Left ventricle myocardium inferior (tissue), 1 donor: ENCODE measurements at regions not wholly inside any gene's neighbourhood (a gene's known extent, or its start where the extent isn't known, plus 50 kb on each side); places are given as distances from the start of the nearest gene placed in this dataset.

Experiments used
- DNase-seq: peaks from one replicate; pipeline ENCODE4 v3.0.0-alpha.2; 2020
- H3K27ac ChIP-seq: fragments of 200-600 bp; replicated peaks from 2 replicates; pipeline ENCODE4 v1.8.0; 2021
- H3K27me3 ChIP-seq: fragments of 200-600 bp; 2 replicates; pipeline ENCODE4 v1.8.0; 2021; ENCODE audit warnings: low read depth
- H3K36me3 ChIP-seq: fragments of 200-600 bp; 2 replicates; pipeline ENCODE4 v1.8.0; 2021
- H3K4me1 ChIP-seq: fragments of 200-600 bp; 2 replicates; pipeline ENCODE4 v1.8.0; 2021
- H3K4me3 ChIP-seq: fragments of 200-600 bp; 2 replicates; pipeline ENCODE4 v1.8.0; 2021; ENCODE audit warnings: mild to moderate bottlenecking, moderate library complexity
- H3K9me3 ChIP-seq: fragments of 200-600 bp; replicated peaks from 2 replicates; pipeline ENCODE4 v1.8.0; 2021
- intact Hi-C: fragments of 100-400 bp; cut with micrococcal nuclease; formaldehyde crosslinking; loops from one replicate; pipeline ENCODE4 v1.11.0; 2022
- TF ChIP-seq, protein P1 (sequence below): fragments of 200-600 bp; IDR thresholded peaks from 2 replicates; pipeline ENCODE4 v1.8.0; 2021; ENCODE audit warnings: antibody characterized with exemption, mild to moderate bottlenecking, borderline replicate concordance
- donor health status: DM: no; HTN: yes; CAD: no; lungs with severe emphysema.

DNA sequence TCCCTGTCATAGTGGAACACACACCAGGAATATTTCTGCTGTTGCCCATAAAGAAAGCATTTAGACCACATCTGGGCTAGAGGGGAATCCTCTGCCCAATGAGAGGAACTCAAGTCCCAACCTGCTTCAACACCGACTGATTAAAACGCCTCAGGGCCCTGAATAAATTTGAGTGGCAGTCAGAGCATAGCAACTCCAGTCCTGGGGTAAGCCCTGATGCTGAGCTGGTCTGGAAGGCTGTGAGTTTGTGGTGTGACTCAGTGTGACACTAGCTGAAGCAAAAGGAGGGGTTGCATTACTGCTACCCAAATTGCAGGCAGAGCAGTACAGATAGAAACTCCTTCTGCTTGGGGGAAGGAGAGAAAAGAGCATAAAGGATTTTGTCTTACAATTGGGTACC lies 148.3 kb downstream of the PRDM9 start:
- H3K36me3 ChIP-seq = no peaks in the 10 kb centered on the region
- TF ChIP-seq, protein P1, sequence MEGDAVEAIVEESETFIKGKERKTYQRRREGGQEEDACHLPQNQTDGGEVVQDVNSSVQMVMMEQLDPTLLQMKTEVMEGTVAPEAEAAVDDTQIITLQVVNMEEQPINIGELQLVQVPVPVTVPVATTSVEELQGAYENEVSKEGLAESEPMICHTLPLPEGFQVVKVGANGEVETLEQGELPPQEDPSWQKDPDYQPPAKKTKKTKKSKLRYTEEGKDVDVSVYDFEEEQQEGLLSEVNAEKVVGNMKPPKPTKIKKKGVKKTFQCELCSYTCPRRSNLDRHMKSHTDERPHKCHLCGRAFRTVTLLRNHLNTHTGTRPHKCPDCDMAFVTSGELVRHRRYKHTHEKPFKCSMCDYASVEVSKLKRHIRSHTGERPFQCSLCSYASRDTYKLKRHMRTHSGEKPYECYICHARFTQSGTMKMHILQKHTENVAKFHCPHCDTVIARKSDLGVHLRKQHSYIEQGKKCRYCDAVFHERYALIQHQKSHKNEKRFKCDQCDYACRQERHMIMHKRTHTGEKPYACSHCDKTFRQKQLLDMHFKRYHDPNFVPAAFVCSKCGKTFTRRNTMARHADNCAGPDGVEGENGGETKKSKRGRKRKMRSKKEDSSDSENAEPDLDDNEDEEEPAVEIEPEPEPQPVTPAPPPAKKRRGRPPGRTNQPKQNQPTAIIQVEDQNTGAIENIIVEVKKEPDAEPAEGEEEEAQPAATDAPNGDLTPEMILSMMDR = no peak

DNA sequence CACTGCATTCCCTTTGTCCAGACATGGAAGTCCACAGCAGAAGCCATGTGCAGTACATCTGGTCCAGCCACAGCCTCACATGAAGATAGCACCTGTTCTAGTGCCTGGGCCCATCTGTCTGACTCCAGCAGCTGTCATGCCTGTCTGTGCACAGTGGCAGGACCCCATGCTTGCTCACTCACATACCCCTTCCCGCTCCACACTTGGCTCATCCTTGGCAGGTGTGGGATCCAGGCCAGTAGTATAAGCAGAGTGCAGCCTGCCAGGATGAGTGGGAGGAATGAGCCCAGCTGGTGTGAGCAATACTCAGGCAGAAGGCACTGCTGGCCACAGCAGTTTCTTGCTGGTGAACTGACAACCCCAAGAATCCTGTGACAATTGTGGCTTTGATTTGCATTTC lies 168.0 kb downstream of the PRDM9 start:
- no peak for DNase-seq
- intact Hi-C loops = no loop called here
- no peaks in the 10 kb centered on the region for H3K4me1 ChIP-seq
- no peak overlapping the region for H3K4me3 ChIP-seq
- no peaks in the 10 kb centered on the region for H3K27me3 ChIP-seq
- H3K9me3 ChIP-seq = peaks cover 16% of the 10 kb centered on the region
- no peaks in the 10 kb centered on the region for H3K36me3 ChIP-seq
- TF ChIP-seq, protein P1 = no peak
- H3K27ac ChIP-seq = no peak overlapping the region

More for the DNA sequence above, 148.3 kb downstream of the PRDM9 start:
- H3K4me3 ChIP-seq = no peak overlapping the region
- H3K27ac ChIP-seq = no peak overlapping the region
- no peaks in the 10 kb centered on the region for H3K27me3 ChIP-seq
- no peak for DNase-seq
- intact Hi-C loops = no loop called here
- H3K9me3 ChIP-seq = no peaks in the 10 kb centered on the region
- H3K4me1 ChIP-seq = no peaks in the 10 kb centered on the region

DNA sequence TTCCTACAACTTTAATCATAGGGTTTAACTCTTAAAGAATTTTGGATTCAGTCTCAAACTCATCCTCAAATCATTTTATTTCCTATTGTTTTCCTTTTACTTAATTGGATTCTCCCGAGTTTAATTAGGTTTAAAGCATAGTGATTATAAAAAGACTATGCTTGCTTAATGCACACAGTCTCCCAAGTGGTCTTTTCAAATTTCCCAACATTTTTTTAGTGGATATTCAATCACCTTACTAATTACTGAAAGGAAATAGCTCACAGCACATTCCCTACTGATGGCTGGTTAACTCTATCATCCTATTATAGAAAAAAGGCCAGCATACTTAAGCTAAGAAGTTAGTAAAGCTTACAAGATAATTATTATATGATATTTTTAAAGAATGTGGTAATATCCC lies 170.6 kb downstream of the PRDM9 start:
- no peak for DNase-seq
- Histone ChIP-seq H3K4me3 (no peak overlapping the region), H3K4me1 (no peaks in the 10 kb centered on the region), H3K9me3 (peaks cover 16% of the 10 kb centered on the region), H3K27me3 (no peaks in the 10 kb centered on the region), H3K36me3 (no peaks in the 10 kb centered on the region), H3K27ac (no peak overlapping the region)
- TF ChIP-seq, protein P1 = no peak
- intact Hi-C loops = no loop called here

DNA sequence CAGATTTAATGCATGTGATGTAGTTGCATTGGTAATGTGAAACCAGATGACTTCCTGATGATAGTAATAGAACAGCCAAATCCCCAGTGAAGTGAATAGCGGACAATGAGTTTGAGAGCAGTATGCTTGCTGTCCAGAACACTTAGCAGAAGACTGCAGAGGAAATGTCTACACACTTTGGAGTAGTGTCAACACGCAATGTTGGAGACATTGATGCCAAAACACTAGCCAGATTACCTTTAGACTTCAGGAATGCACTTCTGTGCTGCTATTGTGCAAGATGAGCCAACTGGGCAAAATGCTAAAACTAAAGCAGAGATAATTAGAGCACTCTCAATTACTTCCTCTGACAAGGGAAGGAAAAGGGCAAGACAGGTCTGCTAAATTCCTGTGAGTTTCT lies 176.7 kb downstream of the PRDM9 start:
- no peaks in the 10 kb centered on the region for H3K36me3 ChIP-seq
- intact Hi-C loops = no loop called here
- H3K4me1 ChIP-seq = no peaks in the 10 kb centered on the region
- no peak for DNase-seq
- no peak overlapping the region for H3K4me3 ChIP-seq
- TF ChIP-seq, protein P1 = no peak
- no peaks in the 10 kb centered on the region for H3K27me3 ChIP-seq
- no peak overlapping the region for H3K27ac ChIP-seq
- peaks cover 8% of the 10 kb centered on the region for H3K9me3 ChIP-seq

DNA sequence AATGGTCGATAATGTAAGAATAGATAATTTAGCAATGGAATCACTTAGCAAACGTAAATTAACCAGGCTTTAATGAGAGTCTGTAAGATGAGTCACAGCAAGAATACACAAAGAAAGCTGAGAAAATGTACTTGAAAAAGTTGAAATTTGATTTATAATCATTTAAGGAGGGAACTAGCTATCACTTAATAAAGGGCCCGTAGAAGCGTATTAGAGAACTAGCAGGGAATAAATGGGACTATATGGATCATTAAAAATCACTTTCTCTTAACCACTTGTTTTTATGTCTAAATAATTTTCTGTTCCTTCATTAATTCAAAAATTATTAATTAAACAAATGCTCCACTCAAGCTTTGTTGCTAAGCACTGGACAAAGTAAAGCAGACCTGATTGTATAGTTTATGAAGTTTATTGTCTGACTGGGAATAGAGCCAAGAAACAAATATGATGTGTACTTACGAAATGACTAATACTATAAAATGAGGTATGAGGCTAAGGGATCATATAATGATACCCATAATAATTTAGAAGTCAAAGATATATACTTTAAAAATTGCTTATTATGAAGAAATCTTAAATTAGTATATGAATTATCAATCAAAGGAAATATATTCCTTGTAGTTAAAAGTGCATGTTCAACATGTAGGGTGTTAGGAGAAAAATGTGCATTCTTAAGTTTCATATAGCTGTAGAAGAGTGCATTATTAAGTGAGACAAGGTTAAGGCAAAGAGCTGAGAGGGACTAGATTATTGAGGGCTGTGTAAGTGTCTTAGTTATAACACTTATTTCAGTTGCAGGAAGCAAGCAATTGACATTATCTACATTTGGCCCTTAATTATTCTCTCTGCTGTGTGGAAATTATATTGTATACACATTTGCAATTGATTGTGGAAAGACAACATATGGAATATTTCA lies 196.8 kb downstream of the PRDM9 start:
- H3K27ac ChIP-seq = no peak overlapping the region
- no peaks in the 10 kb centered on the region for H3K36me3 ChIP-seq
- no peak overlapping the region for H3K4me3 ChIP-seq
- no peaks in the 10 kb centered on the region for H3K4me1 ChIP-seq
- intact Hi-C loops = no loop called here
- H3K27me3 ChIP-seq = no peaks in the 10 kb centered on the region
- no peaks in the 10 kb centered on the region for H3K9me3 ChIP-seq
- no peak for DNase-seq
- TF ChIP-seq, protein P1 = no peak
